ENCODE measurements at regions not wholly inside any gene's neighbourhood (a gene's known extent, or its start where the extent isn't known, plus 50 kb on each side); places are given as distances from the start of the nearest gene placed in this dataset.

GRCh38 chr1:194039578-194039977, 853.2 kb upstream of the B3GALT2 start:
- H3K9me3 ChIP-seq, result no peaks in the 10 kb centered on the region
- no peak for DNase-seq
- intact Hi-C loops (cut with DNase I; ENCODE audit: low total_unique reads), result no loop called here
- H3K27ac ChIP-seq, result no peak overlapping the region
- H3K27me3 ChIP-seq, result no peaks in the 10 kb centered on the region
- TF ChIP-seq CTCF (IDR thresholded peaks at IDR 0.05), result no peak
- H3K4me3 ChIP-seq, result no peak overlapping the region
- no peaks in the 10 kb centered on the region for H3K36me3 ChIP-seq
- no peaks in the 10 kb centered on the region for H3K4me1 ChIP-seq

DNA sequence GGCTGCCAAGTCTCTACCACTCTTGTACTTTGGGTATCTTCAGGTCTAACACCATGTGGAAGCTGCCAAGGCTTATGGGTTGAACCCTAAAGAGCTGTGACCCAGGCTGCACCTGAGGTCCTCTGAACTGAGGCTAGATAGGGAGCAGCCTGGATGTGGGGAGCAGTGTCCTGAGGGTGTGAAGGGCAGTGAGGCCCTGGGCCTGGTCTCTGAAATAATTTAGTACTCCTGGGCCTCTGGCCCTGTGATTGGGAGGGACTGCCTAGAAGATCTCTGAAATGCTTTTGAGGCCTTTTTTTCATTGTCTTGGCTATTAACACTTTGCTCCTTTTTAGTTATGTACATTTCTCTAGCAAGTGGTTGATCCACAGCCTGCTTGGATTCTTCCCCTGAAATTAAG, 847.2 kb upstream of the B3GALT2 start:
- no peak for DNase-seq
- no peak for TF ChIP-seq CTCF (IDR thresholded peaks at IDR 0.05)
- Histone ChIP-seq H3K36me3 (no peaks in the 10 kb centered on the region), H3K4me1 (no peaks in the 10 kb centered on the region), H3K27me3 (no peaks in the 10 kb centered on the region), H3K27ac (no peak overlapping the region), H3K4me3 (no peak overlapping the region), H3K9me3 (peaks cover 0 to 11% (median 0%) of the 10 kb centered on the region in 3 donors)
- intact Hi-C loops (cut with DNase I; ENCODE audit: low total_unique reads), result no loop called here

GRCh38 chr1:194028002-194028401, 841.6 kb upstream of the B3GALT2 start:
- H3K27me3 ChIP-seq, result no peaks in the 10 kb centered on the region
- TF ChIP-seq CTCF (IDR thresholded peaks at IDR 0.05), result no peak
- intact Hi-C loops (cut with DNase I; ENCODE audit: low total_unique reads), result loop anchor here (5.0 kb wide), 1 partner anchor 354 kb away; no protein-coding TSS in a partner anchor

DNA sequence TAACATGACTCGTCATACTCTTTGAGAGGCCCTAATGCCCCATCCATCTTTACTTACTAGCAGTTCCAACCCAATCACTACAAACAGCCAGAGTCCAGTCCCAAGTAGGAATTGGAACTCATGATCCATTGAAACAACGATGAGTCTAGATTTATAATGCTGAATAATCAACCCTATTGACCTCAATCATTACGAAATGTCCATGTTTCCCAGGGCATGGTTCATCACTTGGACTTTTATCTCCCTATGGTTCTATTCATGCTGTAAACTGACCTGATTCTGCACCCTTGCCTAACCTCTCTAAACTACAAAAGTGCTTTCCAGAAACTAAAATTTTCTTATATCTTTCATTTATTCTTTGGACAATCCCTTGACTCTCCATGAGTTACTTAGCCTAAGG, 840.0 kb upstream of the B3GALT2 start:
- Histone ChIP-seq H3K27ac (no peak overlapping the region), H3K4me1 (no peaks in the 10 kb centered on the region), H3K27me3 (no peaks in the 10 kb centered on the region), H3K4me3 (no peak overlapping the region), H3K9me3 (no peaks in the 10 kb centered on the region), H3K36me3 (no peaks in the 10 kb centered on the region)
- intact Hi-C loops (cut with DNase I; ENCODE audit: low total_unique reads), result loop anchor here (5.0 kb wide), 1 partner anchor 356 kb away; no protein-coding TSS in a partner anchor
- no peak for TF ChIP-seq CTCF (IDR thresholded peaks at IDR 0.05)
- no peak for DNase-seq

More at GRCh38 chr1:194028002-194028401, 841.6 kb upstream of the B3GALT2 start:
- no peaks in the 10 kb centered on the region for H3K36me3 ChIP-seq
- H3K27ac ChIP-seq, result no peak overlapping the region
- no peak overlapping the region for H3K4me3 ChIP-seq
- DNase-seq, result no peak
- H3K4me1 ChIP-seq, result no peaks in the 10 kb centered on the region
- H3K9me3 ChIP-seq, result no peaks in the 10 kb centered on the region

DNA sequence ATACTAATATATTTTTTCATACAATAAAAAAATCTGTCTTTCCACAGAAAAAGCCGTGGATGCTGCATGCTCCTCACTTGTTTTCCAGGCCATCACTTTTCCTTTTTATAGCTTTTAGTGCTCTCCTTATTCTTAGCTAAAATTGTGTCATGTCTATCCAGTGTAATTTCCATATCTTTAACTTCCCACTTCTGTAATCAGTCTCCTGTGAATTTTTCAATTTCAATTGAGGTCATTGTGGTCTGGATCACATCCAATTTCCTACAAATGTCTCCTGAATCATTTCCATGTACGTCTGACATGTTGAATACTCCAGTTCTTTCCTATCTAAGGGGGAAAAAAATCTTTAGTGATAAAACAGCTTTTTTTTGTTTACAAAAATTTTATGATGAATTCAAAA, 838.2 kb upstream of the B3GALT2 start:
- Histone ChIP-seq H3K36me3 (no peaks in the 10 kb centered on the region), H3K9me3 (no peaks in the 10 kb centered on the region), H3K27me3 (no peaks in the 10 kb centered on the region), H3K4me1 (no peaks in the 10 kb centered on the region), H3K4me3 (no peak overlapping the region), H3K27ac (no peak overlapping the region)
- TF ChIP-seq CTCF (IDR thresholded peaks at IDR 0.05), result no peak
- DNase-seq, result no peak
- intact Hi-C loops (cut with DNase I; ENCODE audit: low total_unique reads), result loop anchor here (5.0 kb wide), 1 partner anchor 358 kb away; no protein-coding TSS in a partner anchor

DNA sequence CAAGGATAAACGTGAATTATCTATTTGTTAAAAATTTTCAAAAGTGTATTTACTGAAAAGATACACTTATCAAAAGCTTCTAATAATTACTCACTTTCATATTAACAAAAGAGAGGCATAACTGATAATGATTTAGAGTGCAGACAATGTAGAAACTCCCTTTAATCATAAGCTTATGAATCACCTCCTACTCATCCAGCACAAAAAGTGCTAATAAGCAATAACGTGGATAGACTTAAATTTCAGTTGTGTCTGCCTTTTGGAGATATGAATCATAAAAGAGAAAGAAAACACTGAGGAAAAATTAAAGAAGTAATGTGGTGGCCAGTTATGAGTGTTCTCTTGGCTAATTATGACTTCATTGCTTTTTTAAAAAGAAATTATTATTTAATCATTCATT, 827.6 kb upstream of the B3GALT2 start:
- Histone ChIP-seq H3K4me1 (no peaks in the 10 kb centered on the region), H3K4me3 (no peak overlapping the region), H3K36me3 (no peaks in the 10 kb centered on the region), H3K9me3 (no peaks in the 10 kb centered on the region), H3K27ac (no peak overlapping the region), H3K27me3 (no peaks in the 10 kb centered on the region)
- DNase-seq, result no peak
- TF ChIP-seq CTCF (IDR thresholded peaks at IDR 0.05), result no peak
- intact Hi-C loops (cut with DNase I; ENCODE audit: low total_unique reads), result no loop called here

Data from tibial artery (tissue), 4 donors.